ENCODE measurements at regions not wholly inside any gene's neighbourhood (a gene's known extent, or its start where the extent isn't known, plus 50 kb on each side); places are given as distances from the start of the nearest gene placed in this dataset.

DNA sequence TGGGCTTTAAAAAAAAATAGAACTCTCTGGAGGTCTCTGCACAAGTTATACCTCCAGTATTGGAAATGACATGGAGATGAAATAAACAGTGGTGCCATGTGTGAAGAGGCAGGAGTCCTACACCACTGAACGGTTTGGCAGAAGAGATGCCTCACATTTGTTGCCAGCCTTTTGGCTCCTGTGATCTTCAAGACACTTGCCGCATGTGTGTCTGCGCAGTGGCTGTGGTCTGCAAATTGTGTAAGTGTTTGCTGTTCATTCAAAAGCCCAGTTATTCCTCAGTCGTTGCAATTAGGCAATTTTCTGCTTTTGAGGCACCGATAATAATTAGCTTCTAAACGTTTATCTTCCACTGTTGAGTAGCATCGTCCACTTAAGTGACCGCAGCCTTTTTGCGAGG is 319.1 kb downstream of the BRD1 start:
- FAIRE-seq (no peak), DNase-seq (ENCODE audit: low spot score) (no peak), ATAC-seq (no peak)
- in situ Hi-C loops (cut with HindIII; ENCODE audit: extremely low pct_ligation_motif_present, low pct_unique_long_range_greater_than_20kb) (no loop called here), intact Hi-C loops (cut with micrococcal nuclease; ENCODE audit: unreplicated experiment) (no loop called here)
- no peak for TF ChIP-seq HNRNPUL1 (IDR thresholded peaks at IDR 0.05; ENCODE audit: low read depth, low read length)
- no peak for TF ChIP-seq FOXP1 (IDR thresholded peaks at IDR 0.05)
- TF ChIP-seq FOXP1 (CRISPR knock-in tag; IDR thresholded peaks at IDR 0.05): no peak
- TF ChIP-seq STAT5B (CRISPR knock-in tag; IDR thresholded peaks at IDR 0.05): no peak
- no peak for TF ChIP-seq ZNF543 (CRISPR knock-in tag; IDR thresholded peaks at IDR 0.05)
- no peak for TF ChIP-seq ZNF260 (CRISPR knock-in tag; IDR thresholded peaks at IDR 0.05; ENCODE audit: borderline replicate concordance, low read depth)
- no peak for TF ChIP-seq ATF4 (CRISPR knock-in tag; IDR thresholded peaks at IDR 0.05)
- no peak for TF ChIP-seq SNRNP70 (IDR thresholded peaks at IDR 0.05; ENCODE audit: low read depth, low read length)
- TF ChIP-seq MXD4 (CRISPR knock-in tag; IDR thresholded peaks at IDR 0.05): no peak
- TF ChIP-seq SIX4 (CRISPR knock-in tag; IDR thresholded peaks at IDR 0.05): no peak
- no peak for TF ChIP-seq ZSCAN12 (CRISPR knock-in tag; IDR thresholded peaks at IDR 0.05)
- TF ChIP-seq CREB1 (IDR thresholded peaks at IDR 0.05): no peak
- TF ChIP-seq CREB1 (CRISPR knock-in tag; IDR thresholded peaks at IDR 0.05): no peak
- TF ChIP-seq ZSCAN29 (CRISPR knock-in tag; conservative IDR thresholded peaks at IDR 0.05): no peak
- H4K20me1 ChIP-seq (ENCODE audit: insufficient read depth, low read length): no peaks in the 10 kb centered on the region
- H3K4me2 ChIP-seq (ENCODE audit: low read depth, low read length): no peak overlapping the region
- no peaks in the 10 kb centered on the region for H3K4me1 ChIP-seq (ENCODE audit: insufficient read depth, low read length)
- 27% methylated on average over 9 of the region's 9 CpGs for WGBS (ENCODE audit: low lambda C conversion rate)
- H3K27ac ChIP-seq (ENCODE audit: extremely low read length, insufficient read depth, low read length): no peak overlapping the region
- no peak overlapping the region for H3K4me3 ChIP-seq (replicated peaks in 1 of 3; ENCODE audit: insufficient read depth in 1 of 3, low read depth in 2 of 3, low read length in 3 of 3)
- peaks cover 8% of the 10 kb centered on the region for H3K9me3 ChIP-seq (ENCODE audit: low read length)
- no peak overlapping the region for H2AFZ ChIP-seq (ENCODE audit: low read length)
- CTCF ChIA-PET (ENCODE audit: low intra/inter-chr PET ratio, low total read pairs): no interaction called here
- no peak overlapping the region for H3K9ac ChIP-seq (ENCODE audit: insufficient read depth, low read depth, low read length)
- no peaks in the 10 kb centered on the region; a peak in 2 of 5 replicates for H3K27me3 ChIP-seq (ENCODE audit: control insufficient read depth in 1 of 2, insufficient read depth in 2 of 2, low read length in 2 of 2)
- no peaks in the 10 kb centered on the region for H3K79me2 ChIP-seq (ENCODE audit: insufficient read depth, low read length)
- POLR2A ChIA-PET: no interaction called here
- H3K36me3 ChIP-seq (replicated peaks in 1 of 2; ENCODE audit: control insufficient read depth in 1 of 2, insufficient read depth in 2 of 2, low read length in 2 of 2): no peaks in the 10 kb centered on the region
- no TSS peak for BruUV-seq (replicated peaks)

All from HepG2 (cell line).